ENCODE measurements at regions not wholly inside any gene's neighbourhood (a gene's known extent, or its start where the extent isn't known, plus 50 kb on each side); places are given as distances from the start of the nearest gene placed in this dataset.

DNA sequence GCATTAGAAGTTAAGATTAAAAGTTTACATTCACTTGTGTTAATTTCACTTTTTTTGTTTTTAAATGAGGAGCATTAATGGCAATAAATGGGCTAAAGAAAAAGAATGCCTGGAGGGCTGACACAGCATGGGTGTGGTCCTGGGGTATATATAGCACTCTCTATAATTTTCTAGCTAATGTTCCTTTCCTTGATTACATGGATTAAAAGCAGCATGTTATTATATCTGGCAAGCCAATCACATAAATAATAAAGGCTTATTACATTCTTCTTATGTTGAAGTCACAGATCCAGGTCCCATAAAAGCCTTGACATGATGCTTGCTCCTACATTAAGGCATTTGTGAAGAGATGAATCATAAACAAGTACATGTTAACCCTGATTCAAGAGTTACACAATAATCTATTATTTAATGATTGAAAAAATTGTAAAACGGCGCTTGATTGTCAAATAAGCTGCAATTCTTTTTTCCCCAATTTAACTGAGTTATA lies 91.4 kb downstream of the LYPLAL1 start:
- no peak for DNase-seq

DNA sequence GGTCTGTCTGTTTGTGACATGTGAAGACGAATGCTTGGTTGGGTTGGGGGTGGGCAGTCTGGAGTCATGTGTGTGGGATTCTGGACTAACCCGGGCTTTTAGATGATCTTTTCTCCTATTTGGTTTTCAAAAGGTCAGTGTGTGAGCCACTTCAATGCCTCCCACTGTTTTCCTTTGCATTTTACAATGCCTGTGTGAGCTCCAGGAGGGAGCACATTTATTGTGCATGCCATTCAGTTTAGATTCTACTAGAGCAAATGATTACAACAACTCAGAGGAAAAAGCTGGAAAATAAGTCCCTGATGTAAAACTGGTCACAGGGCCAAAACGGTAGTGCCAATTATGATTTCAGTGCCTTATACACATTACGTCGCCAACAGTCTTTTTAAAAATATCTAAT lies 90.9 kb downstream of the LYPLAL1 start:
- no peak for DNase-seq
